ENCODE measurements at regions not wholly inside any gene's neighbourhood (a gene's known extent, or its start where the extent isn't known, plus 50 kb on each side); places are given as distances from the start of the nearest gene placed in this dataset.

DNA sequence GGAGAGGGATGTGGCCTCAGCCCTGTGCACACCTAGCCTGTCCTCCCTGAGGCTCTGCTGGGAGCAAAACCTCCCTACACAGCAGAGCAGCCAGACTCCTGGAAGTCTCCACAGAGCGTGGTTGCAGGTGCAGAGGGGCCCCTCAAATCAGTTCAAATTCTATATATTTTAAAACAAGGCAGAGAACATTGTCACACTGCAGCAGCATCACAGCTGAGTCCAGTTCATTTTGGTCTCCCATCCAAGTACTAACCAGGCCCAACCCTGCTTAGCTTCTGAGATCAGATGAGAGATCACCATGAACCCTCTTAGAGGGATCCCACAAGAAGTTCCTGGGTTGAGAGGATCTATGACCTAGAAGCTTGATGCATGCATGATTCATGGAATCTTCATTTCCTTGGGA is 331.0 kb upstream of the RGMA start:
- no peak for TF ChIP-seq CTCF (IDR thresholded peaks at IDR 0.05)
- TF ChIP-seq POLR2A (IDR thresholded peaks at IDR 0.05) = no peak
